SK-N-MC (cell line): ENCODE measurements at regions not wholly inside any gene's neighbourhood (a gene's known extent, or its start where the extent isn't known, plus 50 kb on each side); places are given as distances from the start of the nearest gene placed in this dataset.
"Not testable (repeated sequence)": the region's sequence is repeated elsewhere in the genome, so short reads cannot be mapped to it uniquely, and the experiment has no call there.

ENCODE experiments used
- DNase-seq: peaks from one replicate; pipeline ENCODE4 v3.0.0-alpha.2; 2011; ENCODE audit warnings: low read depth, low spot score
- H3K27ac ChIP-seq: fragments of 200-600 bp; sonication (generic); 2 replicates; pipeline ENCODE4 v1.5.1; 2016; ENCODE audit warnings: mixed run types
- H3K36me3 ChIP-seq: fragments of 200-600 bp; sonication (generic); 2 replicates; pipeline ENCODE4 v1.6.1; 2017; ENCODE audit warnings: antibody characterized with exemption, low read length, mixed read lengths; ENCODE audit not compliant: insufficient read depth
- H3K4me3 ChIP-seq: fragments of 200-600 bp; sonication (generic); 2 replicates; pipeline ENCODE4 v1.5.1; 2016
- H3K9ac ChIP-seq: fragments of 200-600 bp; sonication (generic); 2 replicates; pipeline ENCODE4 v1.8.0; 2017; ENCODE audit warnings: mixed run types, mixed read lengths; ENCODE audit not compliant: insufficient read length
- H3K9me3 ChIP-seq: fragments of 200-600 bp; sonication (generic); 2 replicates; pipeline ENCODE4 v1.6.1; 2017; ENCODE audit warnings: low read depth, mild to moderate bottlenecking, antibody characterized with exemption, low read length, moderate library complexity, mixed read lengths
- EZH2 ChIP-seq: fragments of 200-600 bp; sonication (generic); IDR thresholded peaks from one replicate; pipeline ENCODE4 v1.6.1; 2017; ENCODE audit warnings: antibody characterized with exemption
- FOXP2 ChIP-seq: optimal IDR thresholded peaks from 2 replicates; pipeline ENCODE3; 2011; ENCODE audit warnings: mild to moderate bottlenecking, moderate library complexity; ENCODE audit not compliant: insufficient read depth; ENCODE audit errors: extremely low read length, control extremely low read depth
- POLR2AphosphoS5 ChIP-seq: IDR thresholded peaks from 2 replicates; pipeline ENCODE4 v1.6.1; 2012; ENCODE audit warnings: mild to moderate bottlenecking, low read depth, low read length, borderline replicate concordance

- no peak for DNase-seq
- no peak overlapping the region for H3K27ac ChIP-seq
- no peak overlapping the region for H3K4me3 ChIP-seq
- TF ChIP-seq FOXP2 (no peak), EZH2 (no peak), POLR2AphosphoS5 (no peak)
- no peaks in the 10 kb centered on the region for H3K36me3 ChIP-seq
- peaks cover 3% of the 10 kb centered on the region; the same call in 1 of the 2 replicates for H3K9me3 ChIP-seq
- H3K9ac ChIP-seq = no peak overlapping the region
These were observed 340.9 kb downstream of the PCNX1 start for GRCh38 chr14:71248194-71248593.

DNA sequence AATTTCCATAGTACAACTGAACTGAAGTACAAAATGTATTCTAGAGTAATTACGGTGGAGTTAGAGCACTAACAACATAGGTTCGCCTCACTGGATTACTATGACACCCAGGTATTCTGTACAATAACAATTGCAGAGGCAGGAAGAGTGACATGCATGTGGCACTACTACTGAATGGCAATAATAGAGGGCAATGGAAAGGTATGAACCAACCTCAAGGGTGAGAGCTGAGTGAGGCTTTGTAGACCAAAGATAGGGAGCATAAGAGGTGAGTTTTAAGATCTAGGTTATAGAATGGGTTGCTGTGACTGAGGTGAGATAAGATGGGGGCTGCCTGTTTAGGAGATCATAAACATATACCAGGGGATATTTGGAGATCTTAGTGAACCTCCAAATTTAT, 343.1 kb downstream of the PCNX1 start:
- no peak overlapping the region for H3K4me3 ChIP-seq
- H3K27ac ChIP-seq = no peak overlapping the region
- TF ChIP-seq FOXP2 (no peak), POLR2AphosphoS5 (no peak), EZH2 (no peak)
- H3K9me3 ChIP-seq = peaks cover 3% of the 10 kb centered on the region; the same call in 1 of the 2 replicates
- DNase-seq = no peak
- H3K9ac ChIP-seq = no peak overlapping the region
- H3K36me3 ChIP-seq = no peaks in the 10 kb centered on the region

DNA sequence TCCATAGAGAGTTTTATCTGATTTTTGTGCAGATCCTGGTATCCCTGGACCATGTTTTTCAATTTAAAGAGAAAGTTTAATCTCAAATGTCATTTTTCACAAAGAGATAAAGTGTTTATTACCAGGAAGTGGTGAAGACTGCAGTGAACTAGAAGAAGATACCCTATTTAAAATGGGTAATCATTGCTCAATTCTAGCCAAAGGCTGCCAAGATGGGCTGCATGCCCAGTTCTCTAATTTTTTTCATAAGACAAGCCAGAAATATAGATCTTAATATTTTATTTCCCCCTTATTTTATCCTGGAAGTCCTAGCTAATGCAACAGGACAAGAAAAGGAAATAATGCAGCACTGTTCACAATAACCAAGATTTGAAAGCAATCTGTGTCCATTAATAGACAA, 343.5 kb downstream of the PCNX1 start:
- H3K9ac ChIP-seq = no peak overlapping the region
- H3K36me3 ChIP-seq = no peaks in the 10 kb centered on the region
- no peak overlapping the region for H3K4me3 ChIP-seq
- H3K27ac ChIP-seq = no peak overlapping the region
- H3K9me3 ChIP-seq = peaks cover 3% of the 10 kb centered on the region; the same call in 1 of the 2 replicates
- peak; percentile 34 for DNase-seq
- no peak for TF ChIP-seq FOXP2
- no peak for TF ChIP-seq POLR2AphosphoS5
- no peak for TF ChIP-seq EZH2

GRCh38 chr14:71254091-71254719, 346.9 kb downstream of the PCNX1 start:
- H3K36me3 ChIP-seq, H3K27ac ChIP-seq, H3K9me3 ChIP-seq, H3K9ac ChIP-seq, DNase-seq, H3K4me3 ChIP-seq: not testable (repeated sequence)

DNA sequence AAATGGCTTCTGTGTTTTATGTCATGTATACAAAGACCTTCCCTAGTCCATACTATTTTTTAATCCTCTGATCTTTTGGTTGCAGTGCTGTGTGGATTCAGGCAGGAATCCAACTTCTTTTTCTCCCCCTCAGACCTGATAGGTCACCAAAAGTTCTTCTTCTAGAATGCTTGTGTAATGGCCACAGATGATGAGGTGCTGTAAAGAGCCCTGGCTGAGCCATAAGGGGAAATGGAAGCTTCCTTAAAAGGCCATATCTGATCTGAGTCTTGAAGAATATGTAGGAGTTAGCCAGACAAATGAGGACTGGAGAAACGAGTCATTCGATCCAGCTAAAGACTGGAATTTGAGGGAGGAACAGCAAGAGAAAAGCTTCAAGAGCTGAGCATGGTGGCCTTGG, 353.9 kb downstream of the PCNX1 start:
- no peak for DNase-seq
- no peak overlapping the region for H3K27ac ChIP-seq
- TF ChIP-seq POLR2AphosphoS5 (no peak), FOXP2 (no peak), EZH2 (no peak)

DNA sequence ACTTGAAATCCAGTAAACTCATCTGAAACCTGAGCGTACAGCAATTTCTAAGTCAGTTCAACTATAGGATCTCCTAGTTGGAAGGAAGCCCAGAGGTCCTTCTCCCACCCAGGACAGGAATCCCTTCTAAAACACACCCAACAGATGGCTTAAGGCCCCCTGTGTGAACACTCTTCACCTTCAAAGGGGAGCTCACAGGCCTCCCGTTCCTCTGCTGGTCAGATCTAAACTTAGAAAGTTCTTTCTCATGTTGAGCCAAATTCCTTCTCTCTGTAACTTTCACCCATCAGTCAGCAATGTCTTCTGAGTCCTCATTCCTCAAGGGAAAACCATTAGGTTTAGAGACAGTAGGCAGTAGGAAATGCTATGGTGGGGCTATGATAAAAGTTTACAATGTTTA, 355.2 kb downstream of the PCNX1 start:
- Histone ChIP-seq H3K4me3 (no peak overlapping the region), H3K36me3 (no peaks in the 10 kb centered on the region), H3K9me3 (no peaks in the 10 kb centered on the region), H3K27ac (no peak overlapping the region), H3K9ac (no peak overlapping the region)
- TF ChIP-seq EZH2 (no peak), POLR2AphosphoS5 (no peak), FOXP2 (no peak)
- no peak for DNase-seq

More for the DNA sequence above, 353.9 kb downstream of the PCNX1 start:
- no peaks in the 10 kb centered on the region for H3K36me3 ChIP-seq
- H3K9ac ChIP-seq = no peak overlapping the region
- no peak overlapping the region for H3K4me3 ChIP-seq
- H3K9me3 ChIP-seq = no peaks in the 10 kb centered on the region

- no peak for TF ChIP-seq EZH2
- no peak for TF ChIP-seq FOXP2
- no peak for TF ChIP-seq POLR2AphosphoS5
- H3K4me3 ChIP-seq = no peak overlapping the region
- H3K9ac ChIP-seq = no peak overlapping the region
- H3K27ac ChIP-seq = no peak overlapping the region
- no peak for DNase-seq
- H3K9me3 ChIP-seq = no peaks in the 10 kb centered on the region
- H3K36me3 ChIP-seq = no peaks in the 10 kb centered on the region
These were observed 357.0 kb downstream of the PCNX1 start for GRCh38 chr14:71264260-71264659.

DNA sequence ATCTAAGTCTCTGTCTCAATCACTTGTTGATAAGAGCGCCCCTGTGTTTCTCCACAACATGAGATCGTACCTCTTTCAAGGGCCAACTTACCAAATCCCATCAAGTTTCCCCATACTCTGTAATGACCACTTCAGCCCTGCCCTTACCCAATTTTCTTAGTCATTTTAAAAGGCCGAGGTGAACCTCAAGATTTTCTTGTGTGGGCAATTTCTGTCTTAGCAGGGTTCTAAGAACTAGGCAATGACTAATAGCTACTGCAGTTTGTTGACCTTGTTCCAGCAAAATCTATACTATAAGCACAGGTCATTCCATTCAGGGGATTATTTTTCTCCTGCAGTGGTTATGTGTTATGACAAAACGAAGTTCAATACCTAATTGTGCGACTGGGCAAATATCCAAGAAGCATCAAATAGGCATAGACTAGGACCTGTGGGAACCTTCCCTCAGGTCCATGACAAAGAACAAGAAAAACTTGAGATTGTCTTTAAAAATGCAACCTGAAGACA, 359.8 kb downstream of the PCNX1 start:
- H3K9ac ChIP-seq = no peak overlapping the region
- H3K27ac ChIP-seq = no peak overlapping the region
- H3K9me3 ChIP-seq = no peaks in the 10 kb centered on the region
- no peaks in the 10 kb centered on the region for H3K36me3 ChIP-seq
- no peak for DNase-seq
- no peak overlapping the region for H3K4me3 ChIP-seq
- TF ChIP-seq POLR2AphosphoS5 (no peak), FOXP2 (no peak), EZH2 (no peak)

DNA sequence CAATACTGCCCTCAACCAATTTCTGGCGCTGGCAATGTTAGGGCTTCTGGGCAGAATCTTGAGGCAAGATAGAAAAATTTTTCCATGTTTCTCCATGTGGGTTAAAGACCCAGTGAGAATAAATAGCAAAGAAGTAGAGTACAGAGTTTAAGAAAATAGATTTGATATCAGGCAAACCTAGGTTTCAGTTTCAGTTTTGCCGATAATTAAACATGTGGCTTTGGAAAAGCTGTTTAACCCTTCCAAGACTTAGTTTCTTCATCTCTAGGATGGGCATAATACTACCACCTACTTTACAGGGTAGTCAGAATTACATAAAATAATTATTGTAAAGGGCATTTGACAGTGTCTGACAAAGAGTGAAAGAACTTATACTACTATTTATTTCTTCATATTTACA, 360.4 kb downstream of the PCNX1 start:
- Histone ChIP-seq H3K36me3 (no peaks in the 10 kb centered on the region), H3K27ac (no peak overlapping the region), H3K4me3 (no peak overlapping the region), H3K9me3 (no peaks in the 10 kb centered on the region), H3K9ac (no peak overlapping the region)
- TF ChIP-seq FOXP2 (no peak), EZH2 (no peak)
- DNase-seq = no peak
